ENCODE measurements at regions not wholly inside any gene's neighbourhood (a gene's known extent, or its start where the extent isn't known, plus 50 kb on each side); places are given as distances from the start of the nearest gene placed in this dataset.
"Not testable (repeated sequence)": the region's sequence is repeated elsewhere in the genome, so short reads cannot be mapped to it uniquely, and the experiment has no call there.

DNA sequence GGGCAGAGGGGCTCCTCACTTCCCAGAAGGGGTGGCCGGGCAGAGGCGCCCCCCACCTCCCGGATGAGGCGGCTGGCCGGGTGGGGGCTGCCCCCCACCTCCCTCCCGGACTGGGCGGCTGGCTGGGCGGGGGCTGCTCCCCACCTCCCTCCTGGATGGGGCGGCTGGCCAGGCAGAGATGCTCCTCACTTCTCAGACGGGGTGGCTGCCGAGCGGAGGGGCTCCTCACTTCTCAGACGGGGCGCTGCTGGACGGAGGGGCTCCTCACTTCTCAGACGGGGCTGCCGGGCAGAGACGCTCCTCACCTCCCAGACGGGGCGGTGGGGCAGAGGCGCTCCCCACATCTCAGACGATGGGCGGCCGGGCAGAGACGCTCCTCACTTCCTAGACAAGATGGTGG, 573.3 kb downstream of the C6orf118 start:
- DNase-seq (ENCODE audit: low read depth in 2 of 2): not testable (repeated sequence)

DNA sequence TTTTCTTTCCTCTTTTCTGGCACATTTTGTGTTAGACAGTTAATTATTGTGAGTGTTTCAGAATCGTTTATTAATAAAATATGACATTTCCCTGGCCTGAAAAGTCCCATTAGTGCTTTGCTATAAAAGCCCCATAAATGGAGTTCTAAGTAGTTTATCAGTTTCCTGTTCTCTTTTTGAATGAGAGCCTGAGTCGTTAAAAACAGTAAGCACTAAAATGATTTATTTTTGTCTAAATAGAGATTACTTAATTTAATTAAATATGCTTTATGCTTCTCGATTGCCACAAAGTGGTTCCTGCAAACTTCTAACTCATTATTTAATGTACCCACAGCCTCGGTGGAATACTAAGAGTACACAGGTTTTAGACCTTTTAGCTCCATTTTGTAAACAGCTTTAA, 577.9 kb downstream of the C6orf118 start:
- DNase-seq (ENCODE audit: low read depth in 2 of 2): no peak

DNA sequence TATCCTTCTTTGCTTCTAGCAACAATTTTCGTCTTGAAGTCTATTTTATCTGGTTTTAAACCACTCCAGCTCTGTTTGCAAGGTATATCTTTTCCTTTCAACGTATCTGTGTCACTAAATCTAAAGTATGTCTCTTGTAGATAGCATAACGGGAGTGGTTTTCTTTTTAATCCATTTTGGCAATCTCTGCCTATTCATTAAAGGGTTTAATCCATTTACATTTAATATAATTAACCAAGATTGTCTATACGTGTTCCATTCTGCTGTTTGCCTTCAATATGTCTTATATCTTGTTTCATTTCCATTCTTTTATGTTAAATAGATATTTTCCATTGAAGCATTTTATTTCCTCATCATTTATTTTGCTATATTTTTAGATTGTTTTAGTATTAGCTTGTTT, 587.9 kb downstream of the C6orf118 start:
- no peak for DNase-seq (ENCODE audit: low read depth in 2 of 2)

DNA sequence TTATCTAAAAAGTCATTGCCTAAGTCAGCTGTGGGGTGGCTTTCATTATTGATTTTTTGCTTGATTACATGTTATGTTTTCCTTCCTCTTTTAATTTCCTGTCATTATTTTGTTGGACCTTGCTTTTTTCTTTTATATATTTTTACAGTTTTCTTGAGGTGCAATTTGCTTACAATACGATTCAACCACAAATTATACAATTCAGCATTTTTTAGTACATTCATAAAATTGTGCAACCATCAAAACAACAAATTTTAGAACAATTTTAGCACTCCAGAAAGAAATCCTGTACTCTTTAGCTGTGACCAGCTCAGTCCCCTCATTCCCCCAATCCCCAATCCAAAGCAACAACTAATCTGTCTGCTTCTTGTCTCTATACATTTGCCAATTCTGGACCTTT, 608.9 kb downstream of the C6orf118 start:
- no peak for DNase-seq (ENCODE audit: low read depth in 2 of 2)

DNA sequence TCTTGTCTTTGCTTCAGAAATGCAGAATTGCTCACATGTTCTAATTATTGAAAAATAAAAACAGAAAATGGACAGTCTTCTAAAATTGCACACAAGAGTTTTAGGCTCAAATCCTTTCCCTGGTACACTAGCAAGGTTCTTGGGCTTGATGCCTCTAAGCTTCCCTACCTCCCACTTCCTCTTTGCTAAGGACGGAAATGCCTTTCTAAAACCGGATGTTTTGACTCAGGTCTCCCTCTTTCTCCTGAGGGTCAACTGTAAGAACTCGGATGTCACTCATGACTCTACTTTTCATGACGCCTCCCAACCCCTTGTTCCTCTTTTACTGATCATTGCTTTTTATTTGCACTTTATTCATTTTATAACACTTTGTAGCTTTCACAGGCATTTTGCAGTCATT, 613.5 kb downstream of the C6orf118 start:
- no peak for DNase-seq (ENCODE audit: low read depth in 2 of 2)

DNA sequence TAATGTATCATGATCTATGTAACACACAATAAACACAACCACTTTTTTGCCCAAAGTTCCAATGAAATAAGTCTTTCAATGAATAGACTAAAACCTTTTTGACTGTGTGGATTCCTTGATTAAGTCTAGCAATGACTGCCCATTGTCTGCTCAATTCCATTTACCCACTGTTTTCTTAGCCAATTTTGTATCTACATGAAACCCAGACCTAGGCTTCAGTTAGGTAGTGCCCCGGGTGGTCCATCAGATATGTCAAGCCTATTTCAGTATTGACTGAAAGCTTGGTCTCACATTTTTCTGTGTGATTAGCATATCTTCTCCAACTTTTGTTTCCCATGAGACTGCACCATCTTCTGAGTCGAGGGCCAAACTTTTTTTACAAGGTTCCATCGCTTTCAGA, 615.0 kb downstream of the C6orf118 start:
- DNase-seq (ENCODE audit: low read depth in 2 of 2): no peak

DNA sequence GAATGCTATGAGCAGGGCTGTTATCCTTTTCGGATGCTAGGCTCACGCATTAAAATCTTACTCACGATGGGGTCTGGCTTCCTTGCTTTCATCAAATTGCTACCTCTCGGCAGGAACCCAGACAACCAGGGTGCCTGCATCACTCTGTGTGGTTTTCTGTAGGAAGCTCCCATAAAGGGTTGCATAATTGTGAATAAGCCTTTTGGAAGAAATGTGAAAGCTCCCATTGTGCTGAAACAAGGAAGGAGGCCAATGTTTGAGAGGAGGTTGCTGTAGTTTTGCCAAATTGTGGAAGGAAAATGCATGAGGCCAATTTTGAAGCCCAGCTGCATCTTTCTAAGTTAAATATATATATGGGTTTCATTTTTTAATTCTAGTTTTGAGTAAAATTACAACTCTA, 615.5 kb downstream of the C6orf118 start:
- DNase-seq (ENCODE audit: low read depth in 2 of 2): no peak

DNA sequence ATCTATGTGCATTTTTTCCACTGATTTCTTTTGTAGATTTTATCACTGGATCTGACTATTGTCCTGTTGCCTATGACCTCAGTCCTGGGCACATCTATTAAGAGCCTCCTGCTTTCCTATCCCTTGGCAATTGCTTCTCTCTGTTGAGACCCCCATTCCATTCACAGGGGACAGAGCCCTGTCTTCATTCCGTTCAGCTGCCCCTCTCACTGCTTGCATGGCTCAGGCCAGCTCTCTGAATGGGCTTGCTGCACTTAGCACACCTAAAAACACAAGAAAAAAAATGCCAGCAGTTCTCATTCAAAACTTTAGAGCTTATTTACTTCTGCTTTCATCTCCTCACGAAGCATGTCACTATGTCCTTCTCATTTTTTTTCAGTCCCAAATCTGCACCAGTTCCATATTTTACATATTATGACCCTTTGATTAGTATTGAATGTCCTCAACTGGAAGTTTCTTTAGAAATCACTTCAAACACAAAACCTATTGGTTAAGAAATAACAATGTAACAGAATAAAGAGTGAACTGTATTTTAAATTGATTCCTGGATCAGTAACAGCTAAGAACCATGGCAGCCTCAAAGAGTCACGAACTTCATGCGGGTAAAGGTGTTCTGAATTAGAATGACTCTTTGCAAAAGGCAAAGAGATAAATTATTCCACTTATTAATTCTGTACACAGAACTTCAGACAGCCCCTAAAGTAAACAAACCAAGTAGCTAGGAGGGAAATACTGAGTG, 616.5 kb downstream of the C6orf118 start:
- DNase-seq (ENCODE audit: low read depth in 2 of 2): no peak

DNA sequence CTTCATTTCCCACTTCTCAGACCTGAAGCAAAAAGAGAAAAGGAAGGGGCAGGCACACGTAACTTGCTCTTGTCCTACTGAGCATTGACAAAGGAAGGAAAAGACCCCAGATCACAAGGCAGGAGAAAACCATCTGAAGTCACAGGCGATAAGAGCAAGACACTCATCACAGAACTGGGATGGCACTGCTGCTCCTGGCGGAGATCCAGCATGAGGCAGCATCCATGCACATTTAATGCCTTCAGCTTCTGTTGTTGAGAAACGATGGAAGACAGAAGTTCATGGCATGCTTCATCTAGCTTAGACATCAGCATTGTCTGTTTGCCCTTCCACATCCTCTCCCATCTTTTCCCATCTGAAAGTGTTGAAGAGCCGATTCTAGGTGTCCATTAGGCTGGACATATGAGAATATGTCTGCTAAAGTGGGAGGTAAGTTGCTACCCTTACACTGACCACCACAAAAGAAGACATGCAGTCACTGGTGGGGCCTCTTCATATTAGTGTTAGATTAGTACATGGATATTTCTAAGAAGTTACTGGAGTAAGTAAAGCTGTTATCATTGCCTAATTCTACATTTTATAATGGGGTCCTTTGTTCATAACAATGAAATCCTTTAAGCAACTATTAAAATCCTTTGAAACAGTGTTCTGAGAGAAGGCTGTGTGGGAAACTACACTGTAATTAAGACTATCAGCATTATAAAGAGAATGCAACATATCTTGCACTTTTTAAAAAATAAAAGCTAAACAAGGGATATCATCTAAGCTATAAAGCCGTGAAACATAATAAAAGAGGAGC, 618.5 kb downstream of the C6orf118 start:
- DNase-seq (ENCODE audit: low read depth in 2 of 2): no peak

DNA sequence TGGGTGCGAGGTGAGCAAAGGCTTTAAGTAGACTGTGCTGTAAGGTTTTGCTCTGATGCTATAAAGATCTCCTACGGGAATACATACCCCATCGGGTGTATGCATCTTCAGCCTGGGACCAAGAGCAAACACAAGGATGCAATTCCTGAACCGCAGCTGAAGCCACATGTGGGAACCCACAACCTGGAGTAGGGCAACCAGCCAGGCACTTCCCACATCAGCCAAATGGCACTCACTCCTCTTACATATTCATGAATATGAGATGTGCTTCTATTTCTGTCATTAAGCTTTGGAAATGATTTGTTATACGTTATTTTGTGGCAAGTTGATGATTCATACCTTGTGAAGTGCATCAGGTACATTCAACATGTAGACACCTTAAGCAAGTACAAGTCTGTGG, 619.2 kb downstream of the C6orf118 start:
- DNase-seq (ENCODE audit: low read depth in 2 of 2): no peak

DNA sequence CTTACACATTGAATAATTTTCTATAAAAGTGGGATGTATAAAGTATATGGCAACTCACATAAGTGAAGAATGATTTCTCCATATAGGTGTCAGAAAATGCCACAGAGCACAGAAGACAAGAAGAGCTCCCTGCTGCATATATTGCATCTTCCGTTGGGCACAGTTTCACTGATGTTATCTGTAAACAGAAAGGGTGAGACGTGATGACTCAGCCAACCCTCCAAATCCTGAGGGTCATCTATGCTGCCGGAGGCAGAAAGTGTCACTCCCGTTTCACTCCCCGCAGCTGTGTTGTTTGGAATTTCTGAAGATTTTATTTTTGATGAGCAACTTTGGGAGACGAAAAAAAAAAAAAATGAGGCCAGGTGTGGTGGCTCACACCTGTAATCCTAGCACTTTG, 644.1 kb downstream of the C6orf118 start:
- DNase-seq (ENCODE audit: low read depth in 2 of 2): no peak

DNA sequence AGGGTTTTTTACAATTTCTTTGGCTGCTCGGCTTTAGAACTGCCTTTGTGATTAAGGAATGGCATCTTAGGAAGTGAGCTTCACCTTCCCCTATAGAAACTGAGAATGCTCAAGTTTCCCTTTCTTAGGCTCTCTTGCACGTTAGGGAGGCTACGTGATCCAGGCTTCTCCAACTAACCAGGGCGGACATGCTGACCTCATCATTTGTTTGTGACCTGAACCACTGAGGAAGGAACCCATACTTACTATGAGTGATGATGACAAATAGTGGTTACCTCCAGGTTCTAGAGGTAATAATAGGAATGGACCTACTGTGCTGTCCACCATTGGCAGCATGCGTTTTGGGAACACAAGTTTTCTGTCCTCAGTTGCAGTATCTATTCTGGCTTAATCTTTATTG, 645.8 kb downstream of the C6orf118 start:
- DNase-seq (ENCODE audit: low read depth in 2 of 2): no peak

DNA sequence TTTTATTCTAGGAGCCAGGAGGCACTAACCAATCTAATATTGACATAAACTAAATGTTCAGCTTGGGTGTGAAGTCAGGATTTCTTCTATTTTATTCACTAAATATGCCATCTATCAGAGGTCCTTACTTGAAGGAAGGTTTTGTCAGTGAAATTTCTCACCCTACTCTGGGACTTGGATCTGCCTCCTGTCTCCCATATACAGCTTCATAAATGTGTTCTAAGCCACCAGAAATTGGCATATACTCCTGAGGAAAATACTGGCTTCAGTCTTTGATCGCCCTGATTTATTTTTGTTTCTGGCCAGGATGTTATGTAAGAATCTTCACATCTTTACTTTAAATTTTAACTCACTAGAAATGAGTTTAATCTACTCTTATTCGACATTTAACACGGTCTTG, 647.7 kb downstream of the C6orf118 start:
- no peak for DNase-seq (ENCODE audit: low read depth in 2 of 2)

DNA sequence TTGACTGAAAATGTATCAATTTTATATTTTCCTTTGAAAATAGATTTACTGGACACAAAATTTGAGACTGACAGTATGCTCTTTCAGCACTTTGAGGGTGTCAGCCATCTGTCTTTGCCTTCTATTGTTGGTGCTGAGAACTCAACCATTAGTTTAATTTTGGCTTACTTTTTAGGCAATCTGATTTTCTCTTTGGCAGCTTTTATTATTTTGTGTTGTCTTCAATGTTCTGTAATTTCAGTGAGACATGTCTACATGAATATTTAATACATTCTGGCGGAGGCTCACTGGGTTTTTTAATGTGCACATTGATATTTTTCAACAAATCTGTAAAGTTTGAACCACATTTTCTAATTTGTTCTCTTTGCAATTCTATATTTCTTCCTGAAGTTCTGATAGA, 648.6 kb downstream of the C6orf118 start:
- DNase-seq (ENCODE audit: low read depth in 2 of 2): no peak

DNA sequence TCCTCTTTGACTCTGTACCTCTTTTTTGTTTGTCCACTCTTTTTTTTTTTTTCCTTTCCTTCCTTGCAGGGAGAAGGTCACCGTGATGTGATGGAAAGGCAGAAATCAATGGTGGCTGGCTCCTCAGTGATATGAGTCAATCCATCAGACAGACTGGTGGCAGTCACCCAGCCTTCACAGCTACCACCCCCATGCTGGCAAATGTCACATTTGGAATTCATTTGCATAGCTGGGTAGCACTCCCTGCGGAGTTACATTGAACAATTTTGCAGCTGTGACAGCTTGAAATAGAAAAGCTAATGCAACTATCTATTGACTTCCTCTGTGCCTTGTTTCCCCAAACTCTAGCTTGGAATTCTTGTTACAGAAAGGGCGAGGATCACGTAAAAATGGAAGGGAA, 668.4 kb downstream of the C6orf118 start:
- DNase-seq (ENCODE audit: low read depth in 2 of 2): no peak

DNA sequence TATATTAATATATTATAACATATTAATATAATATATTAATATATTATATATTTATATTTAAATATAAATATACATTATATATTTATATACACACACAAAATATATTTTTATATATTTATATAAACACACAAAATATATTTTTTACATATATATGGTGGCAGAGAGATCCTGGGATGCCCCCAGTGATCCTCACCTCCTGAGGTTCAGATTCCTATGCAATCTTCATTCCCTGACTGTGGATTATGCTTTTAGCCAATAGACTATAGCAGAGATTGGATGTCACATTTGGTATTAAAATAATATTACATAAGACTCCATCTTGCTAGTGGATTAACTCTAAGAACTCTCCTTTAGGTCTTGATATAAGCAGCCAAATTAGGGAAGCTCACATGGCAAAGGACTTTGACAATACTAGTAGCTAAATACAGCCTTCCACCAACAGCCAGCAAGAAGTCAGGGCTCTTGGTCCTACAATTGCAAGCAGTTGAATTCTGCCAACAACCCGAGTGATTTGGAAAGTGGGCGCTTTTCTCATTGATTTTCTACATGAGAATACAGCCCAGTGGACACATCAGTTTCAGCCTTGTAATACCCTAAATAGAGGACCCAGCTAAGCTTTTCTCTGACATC, 681.0 kb downstream of the C6orf118 start:
- DNase-seq (ENCODE audit: low read depth in 2 of 2): no peak

DNA sequence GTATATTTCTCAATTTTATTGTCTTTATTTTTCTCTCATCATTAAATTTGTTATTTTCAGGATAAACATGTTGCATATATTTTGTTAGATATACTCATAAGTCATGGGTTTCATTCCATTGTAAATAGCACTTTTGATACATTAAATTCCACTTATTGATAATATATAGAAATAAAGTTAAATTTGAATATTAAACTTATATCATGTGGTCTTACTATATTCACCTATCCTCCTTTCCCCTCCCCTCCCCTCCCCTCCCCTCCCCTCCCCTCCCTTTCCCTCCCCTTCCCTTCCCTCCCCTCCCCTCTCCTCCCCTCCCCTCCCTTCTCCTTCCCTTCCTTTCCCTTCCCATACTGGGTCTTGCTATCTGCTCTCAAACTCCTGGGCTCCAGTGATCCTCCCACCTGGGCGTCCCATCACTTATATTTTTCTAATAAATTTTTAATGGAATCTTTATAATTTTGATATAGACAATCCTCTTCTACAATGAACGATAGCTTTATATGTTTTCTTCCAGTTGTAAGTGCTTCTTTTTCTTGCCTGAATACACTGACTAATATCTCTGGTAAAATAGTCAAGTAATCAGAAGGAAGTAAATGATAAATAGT, 692.4 kb downstream of the C6orf118 start:
- no peak for DNase-seq (ENCODE audit: low read depth in 2 of 2)

DNA sequence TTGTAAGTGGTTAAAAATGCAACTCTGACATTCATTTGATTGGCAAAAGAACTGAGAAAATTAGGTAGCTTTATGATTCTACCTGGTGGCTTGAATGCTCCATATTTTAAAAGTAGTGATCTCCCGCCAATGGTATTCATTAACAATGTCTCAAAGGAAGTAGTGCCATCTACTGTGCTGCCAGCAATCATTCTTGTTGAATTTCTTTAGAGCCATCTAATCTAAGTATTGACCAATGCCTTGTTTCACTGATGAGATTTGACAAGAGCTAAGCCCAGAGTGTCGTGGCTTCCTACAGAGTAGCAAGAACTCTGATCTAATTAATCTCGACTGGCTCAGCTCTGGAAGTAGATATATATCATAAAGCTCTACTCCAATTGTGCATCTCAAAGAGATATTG, 696.7 kb downstream of the C6orf118 start:
- no peak for DNase-seq (ENCODE audit: low read depth in 2 of 2)

DNA sequence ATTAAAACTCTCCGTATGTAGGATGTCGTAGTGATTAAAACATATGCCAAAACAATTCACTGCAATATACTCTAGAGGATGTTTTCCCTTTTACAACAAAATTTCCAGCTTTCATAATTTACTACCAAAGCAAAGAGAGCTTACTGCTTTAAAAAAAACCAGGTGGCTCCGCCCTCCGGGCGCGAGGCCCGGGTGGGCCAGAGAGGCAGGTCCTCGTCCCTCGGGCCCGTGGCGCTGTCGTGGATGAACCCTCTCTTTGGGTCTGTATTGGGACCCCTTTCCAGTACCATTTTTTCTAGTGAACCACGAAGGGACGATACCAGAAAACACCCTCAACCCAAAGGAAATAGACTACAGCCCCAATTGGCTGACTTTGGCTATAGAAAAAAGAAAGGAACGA, 698.5 kb downstream of the C6orf118 start:
- DNase-seq (ENCODE audit: low read depth in 2 of 2): not testable (repeated sequence)

DNA sequence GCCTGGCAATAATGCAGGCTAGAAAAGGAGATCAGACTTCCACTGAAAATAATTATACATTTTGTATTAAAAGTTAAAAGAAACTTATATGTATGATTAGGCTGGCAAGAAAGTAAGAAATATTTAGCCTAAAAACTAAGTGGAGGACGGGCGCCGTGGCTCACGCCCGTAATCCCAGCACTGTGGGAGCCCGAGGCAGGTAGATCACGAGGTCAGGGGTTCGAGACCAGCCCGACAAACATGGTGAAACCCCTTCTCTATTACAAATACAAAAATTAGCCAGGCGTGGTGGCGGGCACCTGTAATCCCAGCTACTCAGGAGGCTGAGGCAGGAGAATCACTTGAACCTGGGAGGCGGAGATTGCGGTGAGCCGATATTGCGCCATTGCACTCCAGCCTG, 707.0 kb downstream of the C6orf118 start:
- not testable (repeated sequence) for DNase-seq (ENCODE audit: low read depth in 2 of 2)

DNA sequence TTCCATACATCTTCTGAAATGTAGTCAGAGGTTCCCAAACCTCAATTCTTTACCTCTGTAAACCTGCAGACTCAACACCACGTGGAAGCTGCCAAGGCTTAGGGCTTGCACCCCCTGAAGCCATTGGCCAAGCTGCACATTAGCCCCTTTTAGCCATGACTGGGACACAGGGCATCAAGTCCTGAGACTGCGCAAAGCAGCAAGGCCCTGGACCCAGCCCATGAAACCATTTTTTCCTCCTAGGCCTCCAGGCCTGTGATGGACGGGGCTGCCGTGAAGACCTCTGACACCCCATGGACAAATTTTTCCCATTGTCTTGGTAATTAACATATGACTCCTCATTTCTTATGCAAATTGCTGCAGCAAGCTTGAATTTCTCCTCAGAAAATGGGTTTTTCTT, 727.8 kb downstream of the C6orf118 start:
- no peak for DNase-seq (ENCODE audit: low read depth in 2 of 2)

DNA sequence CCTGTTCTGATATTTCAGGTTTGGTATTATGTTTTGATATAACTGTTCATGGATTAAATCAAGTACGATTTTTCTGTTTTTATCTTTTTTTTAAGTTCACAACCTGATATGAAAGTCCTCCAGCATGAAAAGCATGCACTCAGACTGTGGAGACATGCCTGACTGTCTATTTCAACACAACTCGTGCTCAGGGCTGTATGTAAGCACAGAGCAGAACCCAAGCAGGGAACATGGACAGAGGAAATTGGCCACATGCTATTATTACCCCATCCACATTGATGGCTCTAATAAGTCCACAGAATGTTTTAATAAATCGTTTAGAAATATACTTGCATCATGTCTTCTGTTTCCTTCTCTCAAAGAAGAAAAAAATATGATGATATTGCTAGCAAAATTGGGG, 730.4 kb downstream of the C6orf118 start:
- no peak for DNase-seq (ENCODE audit: low read depth in 2 of 2)

DNA sequence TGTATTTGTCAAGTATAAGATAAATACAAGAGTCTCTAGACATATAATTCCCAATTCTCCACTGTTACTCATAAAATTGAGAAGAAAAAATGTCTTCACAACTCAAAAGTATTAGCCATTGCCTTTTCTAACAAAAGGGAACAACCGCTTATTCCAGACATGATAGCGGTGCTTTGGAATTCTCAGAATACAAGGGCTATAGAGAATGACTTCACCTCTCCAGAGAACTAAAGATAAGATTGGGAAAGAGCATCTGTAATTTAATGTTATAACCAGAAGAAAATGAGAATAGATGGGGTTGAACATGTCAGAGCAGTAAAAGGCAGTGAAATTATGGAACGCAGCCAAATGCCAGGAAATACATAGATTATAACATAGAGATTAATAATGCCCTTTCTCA, 730.8 kb downstream of the C6orf118 start:
- DNase-seq (ENCODE audit: low read depth in 2 of 2): no peak
